NCI-H774 (cell line): ENCODE measurements at regions not wholly inside any gene's neighbourhood (a gene's known extent, or its start where the extent isn't known, plus 50 kb on each side); places are given as distances from the start of the nearest gene placed in this dataset.
A peak's percentile ranks its signal among the peaks of the same experiment; 100 is the strongest.

Experiments
- DNase-seq: peaks from one replicate; lab custom pipeline; 2025; lab: John Stamatoyannopoulos, UW

DNA sequence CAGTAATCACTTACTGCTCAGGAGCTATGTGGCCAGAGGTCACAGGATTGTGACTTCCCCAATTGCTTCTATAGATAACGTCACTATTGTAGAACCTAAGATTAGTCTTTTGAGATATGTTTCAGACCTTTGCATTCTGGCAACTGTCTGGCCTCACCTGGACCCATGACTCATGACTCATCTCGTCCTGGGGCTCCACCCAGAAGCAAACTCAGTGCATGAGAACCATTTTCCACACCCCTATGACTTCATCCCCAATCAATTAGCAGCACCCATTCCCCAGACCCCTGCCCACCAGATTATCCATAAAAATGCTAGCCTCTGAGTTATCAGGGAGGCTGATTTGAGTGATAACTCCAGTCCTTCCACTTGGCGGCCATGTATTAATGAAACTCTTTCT is 186.9 kb downstream of the EMP1 start:
- no peak for DNase-seq

DNA sequence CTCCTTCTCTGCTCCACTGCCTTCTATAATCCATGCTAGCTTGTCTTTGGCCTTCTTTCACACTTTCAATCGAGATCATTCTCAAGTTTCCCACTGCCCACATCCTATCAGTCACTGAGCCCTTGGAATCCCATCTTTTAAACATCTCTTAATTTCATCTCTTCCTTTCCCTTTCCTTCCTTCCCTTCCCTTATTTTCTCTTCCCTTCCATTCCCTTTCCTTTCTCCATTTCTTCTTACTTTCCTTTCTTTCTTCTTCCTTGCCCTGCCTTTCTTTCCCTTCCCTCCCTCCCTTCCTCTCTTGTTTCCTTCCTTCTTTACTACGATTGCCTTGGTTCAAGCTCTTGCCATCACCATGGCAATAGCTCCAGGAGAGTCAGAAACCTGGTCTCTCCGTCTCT is 183.8 kb downstream of the EMP1 start:
- DNase-seq, result no peak

DNA sequence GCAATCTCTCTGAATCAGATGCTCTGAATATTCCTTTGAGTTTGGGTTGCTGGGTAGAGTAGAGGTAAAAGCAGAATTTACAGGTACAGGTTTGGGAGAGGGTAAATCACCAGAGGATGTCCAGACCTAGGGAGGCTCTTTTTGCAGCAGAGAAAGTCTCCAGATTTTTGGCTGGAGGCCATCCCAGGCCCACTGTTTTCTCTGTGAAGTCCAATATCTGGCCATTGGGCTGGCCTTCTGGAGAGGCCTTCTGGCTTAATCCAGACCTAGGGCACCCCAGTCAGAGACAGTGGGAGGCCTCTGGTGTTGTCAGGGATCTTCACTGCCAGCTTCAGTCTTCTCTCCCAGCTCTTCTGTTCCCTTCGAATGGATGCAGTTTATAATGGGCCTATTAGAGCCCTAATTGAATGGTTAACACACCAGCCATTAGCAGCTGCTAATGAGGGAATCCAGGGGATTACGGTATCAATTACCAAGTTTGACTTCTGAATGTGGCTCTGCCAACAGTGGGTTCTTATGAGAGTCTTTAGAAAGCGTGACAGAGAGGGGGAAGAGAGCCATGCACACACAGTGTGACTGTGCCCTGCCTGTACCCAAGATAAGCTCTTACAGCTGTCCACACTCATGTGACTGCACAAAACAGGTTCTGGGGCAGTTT is 183.1 kb downstream of the EMP1 start:
- no peak for DNase-seq

DNA sequence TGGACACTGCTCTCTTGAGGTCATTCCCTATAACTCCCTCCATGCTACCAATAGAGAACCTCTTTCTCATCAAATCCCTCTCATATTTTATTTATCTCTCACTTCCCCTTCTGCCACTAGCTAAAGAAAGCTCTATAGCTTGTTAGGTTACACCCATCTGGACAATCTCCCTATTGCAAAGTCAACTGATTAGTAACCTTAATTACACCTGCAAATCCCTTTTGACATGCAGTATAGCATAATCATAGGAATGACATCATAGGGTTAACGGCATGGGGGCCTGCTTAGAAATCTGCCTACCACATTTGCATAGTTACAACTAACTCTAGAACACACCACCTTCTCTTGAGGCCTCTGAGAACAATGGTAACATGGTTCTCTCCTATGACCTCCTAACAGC is 181.2 kb downstream of the EMP1 start:
- DNase-seq, result no peak

DNA sequence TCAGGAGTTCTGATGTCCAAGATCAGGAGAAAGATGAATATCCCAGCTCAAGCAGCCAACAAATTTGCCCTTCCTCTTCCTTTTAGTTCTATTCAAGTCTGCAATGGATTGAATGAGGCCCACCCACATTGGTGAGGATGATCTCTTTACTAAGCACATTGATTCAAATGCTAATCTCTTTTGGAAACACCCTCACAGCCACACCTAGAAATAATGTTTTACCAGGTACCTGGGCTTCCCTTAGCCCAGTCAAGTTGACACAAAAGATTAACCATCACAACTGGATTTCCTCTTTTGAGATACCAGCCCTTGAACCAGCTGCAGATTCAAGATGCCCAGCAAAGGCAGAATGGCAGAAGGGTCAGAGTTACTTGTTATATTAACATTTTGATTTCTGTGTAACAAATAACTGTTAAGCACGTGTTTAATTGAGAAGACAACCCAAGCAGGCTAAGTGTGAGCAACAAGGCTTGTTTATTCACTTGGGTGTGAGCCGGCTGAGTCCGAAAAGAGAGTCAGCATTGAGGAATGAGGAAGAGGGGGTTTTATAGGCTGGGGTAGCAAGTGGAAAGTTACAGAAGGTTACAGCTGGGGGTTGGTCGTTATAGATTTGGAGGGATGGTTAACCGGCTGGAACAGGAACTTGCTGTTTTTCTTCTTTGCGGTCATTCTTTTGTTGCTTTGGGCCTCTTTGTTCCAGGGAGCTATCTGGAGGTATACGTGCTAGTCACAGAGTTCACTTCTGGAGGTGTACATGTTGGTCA is 180.3 kb downstream of the EMP1 start:
- no peak for DNase-seq

GRCh38 chr12:13375583-13376345 is 179.2 kb downstream of the EMP1 start:
- no peak for DNase-seq

DNA sequence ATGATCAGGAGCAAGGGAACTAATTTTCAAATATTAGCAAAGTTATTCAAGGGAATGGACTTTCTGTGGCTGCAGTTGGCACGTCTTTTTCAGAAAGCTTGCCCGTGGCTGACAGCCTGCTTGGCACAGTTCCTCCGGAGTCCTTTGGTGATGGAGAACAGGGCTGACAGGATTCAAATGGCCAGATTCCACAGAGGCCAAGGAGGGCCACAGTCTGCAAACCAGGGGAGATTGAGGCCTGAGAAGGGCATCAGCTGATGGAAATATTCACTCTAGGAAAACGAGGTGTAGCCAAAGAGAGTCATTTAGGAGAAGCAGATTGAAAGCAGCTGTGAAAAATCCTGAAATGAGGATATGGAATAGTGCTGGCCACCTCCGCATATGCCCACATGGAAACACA is 178.3 kb downstream of the EMP1 start:
- DNase-seq, result no peak

- DNase-seq, result no peak
These were observed 177.3 kb downstream of the EMP1 start for GRCh38 chr12:13373803-13374202.

DNA sequence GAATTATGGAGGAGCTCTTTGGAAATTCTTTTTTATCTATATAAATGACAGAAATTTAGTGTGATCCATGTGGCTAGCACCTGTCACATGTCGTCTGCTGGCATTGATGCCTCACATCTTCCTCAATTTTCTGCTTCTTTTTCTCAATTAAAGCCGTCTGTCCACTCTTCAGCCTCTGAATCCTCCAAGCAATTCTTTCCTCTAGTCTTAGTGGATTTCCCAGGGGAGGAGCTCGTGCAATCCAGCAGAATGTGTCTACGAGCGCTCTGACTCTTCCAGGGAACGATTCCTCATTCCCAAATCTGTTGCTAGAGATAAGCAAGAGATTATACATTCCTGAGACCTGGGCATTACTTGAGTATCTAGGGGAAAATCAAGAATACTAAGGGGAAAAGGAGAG is 176.6 kb downstream of the EMP1 start:
- DNase-seq, result no peak

DNA sequence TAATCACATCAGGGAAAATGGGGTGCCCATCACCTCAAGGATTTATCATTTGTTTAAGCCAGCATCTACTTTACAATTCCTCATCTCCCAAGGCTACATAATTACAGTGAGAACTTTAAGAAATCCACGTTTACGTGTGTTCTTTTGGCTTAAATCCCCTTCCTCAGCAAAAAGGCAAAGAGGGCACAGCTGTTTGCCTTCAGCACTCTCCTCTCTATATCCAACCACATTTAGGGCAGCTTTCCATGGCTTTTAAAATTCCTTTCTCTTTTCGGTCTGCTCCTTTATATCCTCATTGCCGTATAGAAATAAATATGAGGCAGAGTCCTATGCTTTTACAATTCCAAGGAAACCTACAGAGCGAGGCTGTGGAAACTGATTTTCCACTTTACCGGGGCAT is 175.9 kb downstream of the EMP1 start:
- DNase-seq, result no peak

- no peak for DNase-seq
These were observed 175.3 kb downstream of the EMP1 start for GRCh38 chr12:13371797-13372196.

DNA sequence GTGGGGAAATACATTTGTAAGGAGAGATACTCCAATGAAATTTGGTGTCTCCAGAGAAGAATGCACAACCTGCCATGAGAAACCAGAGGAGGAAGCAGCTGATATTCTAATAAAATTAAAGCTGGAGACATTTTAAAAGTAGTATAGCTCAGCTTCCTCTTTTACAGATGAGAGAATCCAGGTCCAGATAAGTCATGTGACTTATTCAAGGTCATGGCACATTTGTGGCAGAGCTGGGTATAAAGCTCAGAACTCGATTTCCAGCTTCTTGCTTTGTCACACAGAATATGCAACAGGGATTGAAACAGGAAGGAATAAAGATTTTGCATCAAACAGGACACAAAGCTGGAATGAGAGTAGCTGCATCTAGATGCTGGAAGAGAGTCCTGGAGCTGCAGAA is 174.8 kb downstream of the EMP1 start:
- no peak for DNase-seq

- DNase-seq, result no peak
These were observed 173.0 kb downstream of the EMP1 start for GRCh38 chr12:13369474-13370056.

GRCh38 chr12:13368971-13369370 is 172.4 kb downstream of the EMP1 start:
- no peak for DNase-seq

DNA sequence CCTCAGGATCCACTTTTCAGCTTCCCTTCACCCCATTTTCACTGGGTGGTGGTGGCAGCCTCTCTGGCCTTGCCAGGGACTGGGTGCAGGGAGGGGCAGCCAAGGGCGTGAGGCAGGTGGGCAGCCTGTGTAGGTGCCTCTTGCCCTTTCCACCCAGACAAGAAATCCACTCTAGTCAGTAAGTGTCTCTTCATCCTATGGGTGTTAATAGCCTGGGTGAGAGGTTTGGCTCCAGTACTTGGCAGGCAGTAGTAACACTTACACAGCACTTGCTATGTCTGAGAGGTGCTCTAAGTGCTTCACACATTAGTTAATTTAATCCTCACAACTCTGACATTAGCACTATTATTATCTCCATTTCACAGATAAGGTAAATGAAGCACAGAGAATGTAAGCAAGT is 171.9 kb downstream of the EMP1 start:
- DNase-seq, result no peak

DNA sequence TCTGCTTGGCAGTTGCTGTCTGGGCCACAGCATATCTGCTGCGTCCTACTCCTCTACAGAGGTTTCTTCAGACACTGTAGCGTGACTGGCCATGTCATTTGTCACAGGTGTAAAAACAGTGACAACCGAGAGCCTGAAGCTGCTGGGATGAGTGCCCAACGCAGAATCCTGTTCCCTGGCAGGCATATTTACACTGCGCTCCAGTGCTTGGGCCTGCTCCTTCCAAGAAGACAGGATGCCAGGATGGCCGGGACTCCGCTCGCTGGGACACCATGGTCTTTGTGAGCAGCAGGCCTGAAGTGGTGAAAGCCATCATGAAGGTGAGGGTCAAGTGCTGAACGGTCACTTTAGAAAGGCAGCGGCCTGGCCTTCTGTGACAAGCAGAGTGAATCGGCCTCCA is 171.4 kb downstream of the EMP1 start:
- no peak for DNase-seq

DNA sequence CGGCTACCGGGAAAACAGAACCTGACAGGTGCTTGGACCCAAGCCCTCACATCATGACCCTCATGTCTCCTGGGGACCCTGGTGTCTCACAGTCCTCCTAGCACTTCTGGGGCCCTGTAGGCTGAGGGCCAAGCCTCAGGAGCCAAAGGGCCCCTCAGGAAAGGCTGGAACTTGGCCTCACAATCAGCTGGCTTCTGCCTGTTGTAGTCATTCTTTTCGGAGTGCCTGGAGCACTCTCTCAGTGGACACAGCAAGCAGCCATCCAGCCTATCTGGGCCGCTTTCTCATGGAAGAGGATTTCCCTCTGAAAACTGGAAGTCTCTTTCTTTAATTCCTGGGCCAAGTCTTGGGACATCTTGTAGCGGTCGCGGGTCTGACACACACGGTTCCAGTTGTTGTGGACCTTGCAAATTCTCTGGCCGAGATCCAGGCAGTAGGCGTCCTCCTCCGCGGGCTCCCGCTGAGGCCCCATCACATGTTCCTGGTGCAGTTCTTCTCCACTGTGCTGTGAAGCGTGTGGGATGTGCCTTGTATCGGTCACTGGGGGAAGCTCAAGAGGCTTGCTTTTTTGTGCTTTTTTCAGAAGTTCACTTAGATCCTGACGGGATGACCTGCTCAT is 169.3 kb downstream of the EMP1 start:
- DNase-seq, result no peak

- DNase-seq, result peak; percentile 45
These were observed 165.8 kb downstream of the EMP1 start for GRCh38 chr12:13362260-13362841.

- no peak for DNase-seq
These were observed 163.1 kb downstream of the EMP1 start for GRCh38 chr12:13359636-13360035.

GRCh38 chr12:13358391-13358905 is 161.9 kb downstream of the EMP1 start:
- DNase-seq, result no peak

GRCh38 chr12:13350946-13351345 is 154.4 kb downstream of the EMP1 start:
- DNase-seq, result no peak

DNA sequence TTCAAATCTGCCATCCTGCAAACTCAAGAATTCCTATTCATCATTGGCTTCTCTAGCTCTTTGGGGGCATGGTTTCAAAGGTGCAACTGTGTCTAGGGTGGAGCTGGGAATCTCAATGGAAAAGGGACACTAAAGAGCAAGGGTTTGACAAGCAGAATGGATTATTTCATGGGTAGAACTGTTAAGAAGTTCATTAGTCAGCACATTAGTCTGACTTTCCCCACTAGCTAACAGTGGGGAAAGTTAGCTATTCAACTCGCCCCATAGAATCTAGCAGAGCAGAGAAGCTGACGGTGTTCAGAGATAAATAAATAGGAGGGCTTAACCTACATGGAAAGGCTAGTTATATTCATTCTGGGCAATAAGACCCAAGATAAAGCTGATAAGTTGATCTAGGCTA is 153.9 kb downstream of the EMP1 start:
- DNase-seq, result no peak
